HG02759 (cell line): ENCODE measurements at regions not wholly inside any gene's neighbourhood (a gene's known extent, or its start where the extent isn't known, plus 50 kb on each side); places are given as distances from the start of the nearest gene placed in this dataset.

Experiments
- ATAC-seq: cut with Tn5 transposase; IDR thresholded peaks from one replicate; pipeline ENCODE4 v1.9.1; 2021; ENCODE audit warnings: mild to moderate bottlenecking, moderate library complexity; ENCODE audit not compliant: unreplicated experiment

- ATAC-seq, result no peak
Measured at GRCh38 chr10:36256948-36257356, 614.9 kb upstream of the FZD8 start.

- no peak for ATAC-seq
Measured at GRCh38 chr10:36256166-36256565, 614.1 kb upstream of the FZD8 start.

DNA sequence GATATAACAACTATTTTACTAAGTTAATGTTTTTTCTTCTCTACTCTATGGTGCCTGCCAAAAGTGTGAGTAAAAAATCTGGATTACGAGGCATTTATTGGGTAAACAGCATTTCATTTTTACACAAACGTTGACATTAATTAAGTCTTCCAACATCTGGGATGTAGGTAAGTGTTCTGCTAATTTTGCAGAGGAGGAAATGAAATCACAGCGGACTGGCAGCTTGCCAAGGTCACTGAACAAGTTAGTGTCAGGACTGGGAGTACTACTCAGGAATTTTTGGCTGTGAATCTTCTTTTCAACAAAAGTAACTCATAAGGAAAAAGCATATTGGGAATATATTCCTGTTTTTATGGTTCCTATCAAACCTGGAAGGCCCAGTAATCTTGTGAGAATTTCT is 612.1 kb upstream of the FZD8 start:
- ATAC-seq, result no peak

DNA sequence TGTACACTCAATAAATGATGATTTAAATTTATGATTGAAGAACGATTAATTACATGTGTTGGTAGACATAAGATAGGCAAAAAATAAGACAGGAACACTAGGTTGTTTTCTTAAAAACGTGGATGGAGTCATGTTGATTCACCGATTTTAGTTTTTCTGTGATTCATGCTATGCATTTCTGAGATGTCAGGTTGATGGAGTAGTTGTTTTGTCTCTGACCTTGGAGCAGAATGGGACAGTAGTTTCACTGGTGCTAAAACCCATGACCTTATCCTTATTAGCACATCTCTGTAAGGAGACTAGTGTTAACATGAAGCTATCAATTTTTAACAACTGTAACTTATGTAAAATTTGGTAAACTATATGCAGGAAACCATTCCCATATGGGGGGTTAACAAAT is 611.6 kb upstream of the FZD8 start:
- no peak for ATAC-seq

- ATAC-seq, result no peak
Measured at GRCh38 chr10:36251068-36251467, 609.0 kb upstream of the FZD8 start.

GRCh38 chr10:36248304-36248981 is 606.3 kb upstream of the FZD8 start:
- ATAC-seq, result no peak

GRCh38 chr10:36247478-36247877 is 605.4 kb upstream of the FZD8 start:
- ATAC-seq, result no peak

GRCh38 chr10:36236931-36237330 is 594.8 kb upstream of the FZD8 start:
- ATAC-seq, result no peak

DNA sequence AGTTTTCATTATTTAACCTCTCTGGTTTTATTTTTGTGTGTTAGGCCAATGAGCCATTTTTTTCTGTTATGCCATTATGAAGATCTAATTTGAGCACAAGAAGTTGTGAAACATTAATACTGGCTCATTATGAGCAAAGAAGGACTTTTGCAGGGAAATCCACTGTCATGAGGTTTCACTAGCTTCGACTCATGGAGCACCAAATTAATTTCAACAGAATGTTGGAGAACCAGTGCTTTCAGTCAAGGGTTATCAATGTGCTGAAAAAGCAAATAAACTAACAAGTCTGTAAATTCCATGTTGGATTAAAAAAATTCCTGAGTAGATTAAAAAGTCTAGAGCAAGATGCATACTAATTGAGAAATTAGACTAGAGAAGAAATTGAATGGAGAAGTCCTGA is 594.2 kb upstream of the FZD8 start:
- no peak for ATAC-seq

- no peak for ATAC-seq
Measured at GRCh38 chr10:36232935-36233334, 590.8 kb upstream of the FZD8 start.

- ATAC-seq, result no peak
Measured at GRCh38 chr10:36224431-36224985, 582.4 kb upstream of the FZD8 start.

DNA sequence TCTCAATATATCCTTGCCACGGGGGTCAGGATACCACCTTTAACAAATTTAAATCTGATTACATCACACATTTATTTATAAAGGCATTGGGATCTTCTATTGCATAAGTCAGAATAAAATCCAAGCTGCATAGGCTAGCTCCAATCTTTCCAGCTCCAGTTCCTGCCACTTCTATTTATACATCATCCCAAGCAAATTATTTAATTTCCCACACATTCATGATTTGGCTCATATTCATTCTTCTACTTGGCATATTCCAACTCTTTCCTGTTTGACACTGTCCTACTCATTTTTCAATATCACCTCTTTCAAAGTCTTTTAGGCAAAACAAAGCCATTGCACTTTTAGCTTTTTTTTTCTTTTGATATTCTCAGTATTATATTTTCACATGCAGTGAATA is 579.0 kb upstream of the FZD8 start:
- no peak for ATAC-seq

GRCh38 chr10:36220151-36220550 is 578.1 kb upstream of the FZD8 start:
- ATAC-seq, result no peak

DNA sequence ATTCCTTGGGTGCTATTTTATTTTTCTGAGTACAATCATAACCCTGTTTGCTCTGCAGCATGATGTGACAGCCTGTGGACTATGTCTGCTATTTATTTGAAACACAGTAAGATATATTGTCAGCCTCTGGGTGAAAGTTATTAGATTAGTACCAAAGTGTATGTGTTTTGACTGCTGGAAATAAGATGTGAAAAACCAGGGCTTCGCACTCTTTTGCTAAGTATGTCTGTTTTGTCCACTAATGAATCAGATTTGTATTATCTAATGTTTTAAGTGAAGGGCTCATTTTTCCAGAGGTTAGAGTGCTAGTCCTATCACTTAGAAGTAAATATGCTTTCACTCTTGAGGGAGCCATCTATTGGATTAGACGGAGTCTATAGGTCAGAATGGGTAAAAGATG is 569.8 kb upstream of the FZD8 start:
- no peak for ATAC-seq

DNA sequence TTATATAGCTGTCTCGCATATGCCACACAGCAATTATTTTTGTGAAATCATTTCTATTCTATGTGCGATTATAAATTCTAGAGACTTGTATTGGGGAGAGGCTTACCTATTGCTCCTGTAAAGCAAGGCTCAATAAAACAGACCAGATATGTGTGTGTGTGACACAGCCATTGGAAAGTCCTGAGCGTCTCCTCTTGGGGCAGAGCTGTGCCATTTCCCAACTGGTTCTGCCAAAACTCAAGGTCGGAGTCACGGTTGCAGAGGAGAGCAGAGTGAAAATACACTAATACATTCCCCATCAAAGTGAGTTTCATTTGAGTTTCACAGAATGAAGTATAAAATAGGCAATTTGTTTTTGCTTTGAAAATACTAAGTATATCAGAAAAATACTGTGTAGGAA is 567.4 kb upstream of the FZD8 start:
- ATAC-seq, result no peak

GRCh38 chr10:36202881-36203280 is 560.8 kb upstream of the FZD8 start:
- no peak for ATAC-seq

- no peak for ATAC-seq
Measured at GRCh38 chr10:36200577-36200976, 558.5 kb upstream of the FZD8 start.

DNA sequence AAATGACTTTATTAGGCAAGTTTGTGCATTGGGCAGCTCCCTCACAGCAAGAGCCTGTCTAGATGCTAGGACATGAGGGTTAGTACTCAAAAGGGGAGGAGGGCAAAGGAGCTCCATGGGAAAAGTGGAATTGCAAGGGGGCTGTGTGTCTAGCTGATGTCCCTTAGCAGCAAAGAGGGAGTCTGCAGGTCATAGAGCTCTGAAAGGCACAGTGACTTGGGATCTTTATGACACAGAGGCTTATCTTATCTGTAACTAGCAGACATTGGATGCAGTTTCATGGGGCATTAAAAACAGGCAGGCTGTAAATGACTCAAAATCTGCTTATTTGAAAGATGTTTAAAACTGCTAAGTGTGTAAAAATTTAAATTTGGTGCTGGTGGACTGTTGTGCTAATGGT is 556.2 kb upstream of the FZD8 start:
- no peak for ATAC-seq

GRCh38 chr10:36195364-36195763 is 553.3 kb upstream of the FZD8 start:
- ATAC-seq, result no peak

GRCh38 chr10:36194276-36194675 is 552.2 kb upstream of the FZD8 start:
- no peak for ATAC-seq

DNA sequence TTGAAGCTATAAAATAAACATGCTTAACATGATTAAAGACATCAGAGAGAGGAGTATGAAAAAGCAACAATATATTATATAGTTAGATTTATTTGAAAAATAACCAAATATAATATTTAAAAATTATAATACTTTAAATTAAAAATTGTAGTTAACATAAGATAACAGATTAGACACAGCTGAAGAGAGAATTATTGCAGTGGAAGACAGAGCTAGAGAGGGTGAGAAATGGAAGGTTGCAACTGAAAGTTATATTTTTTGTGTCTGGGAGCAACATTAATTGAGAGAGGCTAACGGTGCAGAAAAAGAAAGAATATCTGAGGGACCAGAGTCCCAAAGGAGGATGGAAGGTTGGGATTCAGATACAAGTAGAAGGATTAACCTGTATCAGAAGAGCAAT is 548.9 kb upstream of the FZD8 start:
- ATAC-seq, result no peak

DNA sequence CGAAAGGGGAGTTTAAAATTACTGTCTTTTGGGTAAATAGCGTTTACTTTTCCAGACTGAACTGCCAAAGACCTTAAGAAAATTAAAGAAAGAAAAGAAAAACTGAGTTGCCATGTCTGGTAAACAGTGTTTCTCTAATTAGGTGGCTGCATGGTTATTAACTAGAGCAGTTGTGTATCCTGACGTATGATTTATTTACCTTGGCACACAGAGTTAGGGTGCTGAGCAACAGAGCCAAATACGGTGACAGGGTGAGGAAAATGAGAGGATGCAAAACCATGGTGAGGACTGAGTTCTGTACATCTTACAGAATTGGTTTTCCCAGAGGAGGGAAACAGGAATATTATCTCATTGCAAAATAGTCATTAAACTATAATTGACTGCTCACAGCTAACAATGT is 546.4 kb upstream of the FZD8 start:
- ATAC-seq, result no peak

DNA sequence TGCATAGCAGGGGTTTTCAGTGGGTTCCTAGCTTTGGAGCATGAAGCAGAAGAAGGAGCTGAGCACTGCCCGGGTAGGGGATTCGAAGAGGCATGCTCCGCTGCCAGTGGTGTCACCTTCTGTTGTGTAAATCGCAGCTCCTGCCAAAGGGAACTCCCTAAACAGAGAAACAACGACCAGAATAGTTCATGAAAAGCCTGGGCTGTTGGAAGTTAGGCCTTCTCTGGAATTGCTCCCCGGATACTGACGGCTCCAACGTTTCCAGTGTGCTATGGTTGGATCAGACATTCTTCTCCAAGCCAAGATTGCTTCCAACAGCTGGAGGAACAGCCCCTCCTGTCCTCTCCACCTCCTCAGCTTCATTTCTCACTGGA is 546.0 kb upstream of the FZD8 start:
- no peak for ATAC-seq
